A549 (cell line): ENCODE measurements at regions not wholly inside any gene's neighbourhood (a gene's known extent, or its start where the extent isn't known, plus 50 kb on each side); places are given as distances from the start of the nearest gene placed in this dataset.

Source experiments
- ATOH8 ChIP-seq: fragments of 250-450 bp; sonication (Bioruptor Pico); IDR thresholded peaks from 2 replicates; pipeline ENCODE4 v1.5.0; 2020; ENCODE audit warnings: low read depth, mild to moderate bottlenecking, moderate library complexity
- CTCF ChIP-seq: fragments of >200 bp; sonication (Bioruptor Twin); formaldehyde crosslinking; IDR thresholded peaks from 3 replicates; pipeline ENCODE4 v1.5.1; 2016
- FOXS1 ChIP-seq: fragments of 250-450 bp; sonication (Bioruptor Pico); IDR thresholded peaks from 2 replicates; pipeline ENCODE4 v1.5.0; 2020; ENCODE audit warnings: mild to moderate bottlenecking, moderate library complexity
- KDM5A ChIP-seq: fragments of 200-600 bp; sonication (generic); IDR thresholded peaks from 2 replicates; pipeline ENCODE4 v1.6.1; 2016; ENCODE audit warnings: antibody characterized with exemption, mild to moderate bottlenecking
- NPAS2 ChIP-seq: fragments of 250-450 bp; sonication (Bioruptor Pico); IDR thresholded peaks from 2 replicates; pipeline ENCODE4 v1.8.0; 2022; ENCODE audit warnings: mild to moderate bottlenecking, moderate library complexity, borderline replicate concordance
- POLR2A ChIP-seq: IDR thresholded peaks from 2 replicates; pipeline ENCODE4 v1.6.1; 2012; ENCODE audit warnings: mild to moderate bottlenecking, low read length
- POLR2AphosphoS2 ChIP-seq: conservative IDR thresholded peaks from 2 replicates; pipeline ENCODE4 v1.6.1; 2012; ENCODE audit warnings: low read length, improper control_type of control experiment, inconsistent platforms
- RFX5 ChIP-seq: fragments of 450-650 bp; IDR thresholded peaks from 2 replicates; pipeline ENCODE4 v1.7.1; 2014; ENCODE audit warnings: antibody characterized with exemption, mild to moderate bottlenecking, moderate library complexity
- ZSCAN20 ChIP-seq: fragments of 250-450 bp; sonication (Bioruptor Pico); IDR thresholded peaks from 2 replicates; pipeline ENCODE4 v1.8.0; 2022; ENCODE audit warnings: mild to moderate bottlenecking, moderate library complexity
- TF ChIP-seq, protein P1 (sequence below): fragments of 200-600 bp; sonication (generic); IDR thresholded peaks from 2 replicates; pipeline ENCODE4 v1.6.1; 2016; ENCODE audit warnings: antibody characterized with exemption, mild to moderate bottlenecking, moderate library complexity

- TF ChIP-seq FOXS1 (CRISPR knock-in tag) (no peak), ZSCAN20 (CRISPR knock-in tag) (no peak), POLR2AphosphoS2 (no peak), CTCF (no peak), NPAS2 (no peak), KDM5A (no peak), RFX5 (no peak), ATOH8 (CRISPR knock-in tag) (no peak), POLR2A (no peak)
- TF ChIP-seq, protein P1, sequence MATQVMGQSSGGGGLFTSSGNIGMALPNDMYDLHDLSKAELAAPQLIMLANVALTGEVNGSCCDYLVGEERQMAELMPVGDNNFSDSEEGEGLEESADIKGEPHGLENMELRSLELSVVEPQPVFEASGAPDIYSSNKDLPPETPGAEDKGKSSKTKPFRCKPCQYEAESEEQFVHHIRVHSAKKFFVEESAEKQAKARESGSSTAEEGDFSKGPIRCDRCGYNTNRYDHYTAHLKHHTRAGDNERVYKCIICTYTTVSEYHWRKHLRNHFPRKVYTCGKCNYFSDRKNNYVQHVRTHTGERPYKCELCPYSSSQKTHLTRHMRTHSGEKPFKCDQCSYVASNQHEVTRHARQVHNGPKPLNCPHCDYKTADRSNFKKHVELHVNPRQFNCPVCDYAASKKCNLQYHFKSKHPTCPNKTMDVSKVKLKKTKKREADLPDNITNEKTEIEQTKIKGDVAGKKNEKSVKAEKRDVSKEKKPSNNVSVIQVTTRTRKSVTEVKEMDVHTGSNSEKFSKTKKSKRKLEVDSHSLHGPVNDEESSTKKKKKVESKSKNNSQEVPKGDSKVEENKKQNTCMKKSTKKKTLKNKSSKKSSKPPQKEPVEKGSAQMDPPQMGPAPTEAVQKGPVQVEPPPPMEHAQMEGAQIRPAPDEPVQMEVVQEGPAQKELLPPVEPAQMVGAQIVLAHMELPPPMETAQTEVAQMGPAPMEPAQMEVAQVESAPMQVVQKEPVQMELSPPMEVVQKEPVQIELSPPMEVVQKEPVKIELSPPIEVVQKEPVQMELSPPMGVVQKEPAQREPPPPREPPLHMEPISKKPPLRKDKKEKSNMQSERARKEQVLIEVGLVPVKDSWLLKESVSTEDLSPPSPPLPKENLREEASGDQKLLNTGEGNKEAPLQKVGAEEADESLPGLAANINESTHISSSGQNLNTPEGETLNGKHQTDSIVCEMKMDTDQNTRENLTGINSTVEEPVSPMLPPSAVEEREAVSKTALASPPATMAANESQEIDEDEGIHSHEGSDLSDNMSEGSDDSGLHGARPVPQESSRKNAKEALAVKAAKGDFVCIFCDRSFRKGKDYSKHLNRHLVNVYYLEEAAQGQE, result no peak
Observed at GRCh38 chr16:63059676-63060075, 1023.4 kb upstream of the CDH8 start.
